Left lung (tissue), 4 donors: ENCODE measurements at regions not wholly inside any gene's neighbourhood (a gene's known extent, or its start where the extent isn't known, plus 50 kb on each side); places are given as distances from the start of the nearest gene placed in this dataset.
A peak's percentile ranks its signal among the peaks of the same experiment; 100 is the strongest.

Source experiments
- ATAC-seq: fragments of 200-7000 bp; cut with Tn5 transposase; one replicate; pipeline ENCODE4 v1.9.1; 2020; ENCODE audit warnings: moderate library complexity
- DNase-seq, 4 donors: peaks; one replicate each; pipeline ENCODE4 v3.0.0-alpha.2; 2013 to 2020
- H3K27ac ChIP-seq, 2 donors: fragments of 200-600 bp; sonication (generic) in 1 of 2; one replicate each; pipeline versions ENCODE4 v1.5.0 to v1.8.0; 2020 to 2021
- H3K27me3 ChIP-seq, 2 donors: fragments of 200-600 bp; sonication (generic) in 1 of 2; one replicate each; pipeline versions ENCODE4 v1.5.0 to v1.8.0; 2020 to 2021
- H3K36me3 ChIP-seq, 2 donors: fragments of 200-600 bp; sonication (generic) in 1 of 2; one replicate each; pipeline versions ENCODE4 v1.5.0 to v1.8.0; 2020 to 2021
- H3K4me1 ChIP-seq, 2 donors: fragments of 200-600 bp; one replicate each; pipeline ENCODE4 v1.8.0; 2021
- H3K4me3 ChIP-seq, 2 donors: fragments of 200-600 bp; sonication (generic) in 1 of 2; one replicate each; pipeline versions ENCODE4 v1.5.0 to v1.8.0; 2020 to 2021; ENCODE audit warnings: mild to moderate bottlenecking in 1 of 2
- H3K9me3 ChIP-seq, 2 donors: fragments of 200-600 bp; sonication (generic) in 1 of 2; one replicate each; pipeline versions ENCODE4 v1.5.0 to v1.8.0; 2020 to 2021
- intact Hi-C, 2 donors: fragments of 100-400 bp; cut with DNase I; formaldehyde crosslinking; loops; one replicate each; pipeline versions ENCODE4 v1.11.2 to v1.14.2; 2022
- TF ChIP-seq, protein P1 (sequence below), 2 donors: fragments of 200-600 bp; sonication (generic) in 1 of 2; IDR thresholded peaks; one replicate each; pipeline versions ENCODE4 v1.5.0 to v1.8.0; 2021; ENCODE audit warnings: antibody characterized with exemption in 2 of 2
- donor health status: DM: no; HTN: yes; CAD: no.
- donor health status: DM: no; HTN: no; CAD: no.

- DNase-seq (peak in 1 of 4 donors; percentile 10), ATAC-seq (no peak)
- intact Hi-C loops: no loop called here
- no peak overlapping the region for H3K4me3 ChIP-seq
- H3K9me3 ChIP-seq: no peaks in the 10 kb centered on the region
- TF ChIP-seq, protein P1, sequence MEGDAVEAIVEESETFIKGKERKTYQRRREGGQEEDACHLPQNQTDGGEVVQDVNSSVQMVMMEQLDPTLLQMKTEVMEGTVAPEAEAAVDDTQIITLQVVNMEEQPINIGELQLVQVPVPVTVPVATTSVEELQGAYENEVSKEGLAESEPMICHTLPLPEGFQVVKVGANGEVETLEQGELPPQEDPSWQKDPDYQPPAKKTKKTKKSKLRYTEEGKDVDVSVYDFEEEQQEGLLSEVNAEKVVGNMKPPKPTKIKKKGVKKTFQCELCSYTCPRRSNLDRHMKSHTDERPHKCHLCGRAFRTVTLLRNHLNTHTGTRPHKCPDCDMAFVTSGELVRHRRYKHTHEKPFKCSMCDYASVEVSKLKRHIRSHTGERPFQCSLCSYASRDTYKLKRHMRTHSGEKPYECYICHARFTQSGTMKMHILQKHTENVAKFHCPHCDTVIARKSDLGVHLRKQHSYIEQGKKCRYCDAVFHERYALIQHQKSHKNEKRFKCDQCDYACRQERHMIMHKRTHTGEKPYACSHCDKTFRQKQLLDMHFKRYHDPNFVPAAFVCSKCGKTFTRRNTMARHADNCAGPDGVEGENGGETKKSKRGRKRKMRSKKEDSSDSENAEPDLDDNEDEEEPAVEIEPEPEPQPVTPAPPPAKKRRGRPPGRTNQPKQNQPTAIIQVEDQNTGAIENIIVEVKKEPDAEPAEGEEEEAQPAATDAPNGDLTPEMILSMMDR (IDR thresholded peaks at IDR 0.05): no peak
- H3K27ac ChIP-seq: no peak overlapping the region
- no peaks in the 10 kb centered on the region for H3K36me3 ChIP-seq
- H3K27me3 ChIP-seq: no peaks in the 10 kb centered on the region
- peaks cover 0 to 4% of the 10 kb centered on the region in 2 donors for H3K4me1 ChIP-seq
Observed at GRCh38 chr6:26165261-26165790, 78.1 kb downstream of the HFE start.

DNA sequence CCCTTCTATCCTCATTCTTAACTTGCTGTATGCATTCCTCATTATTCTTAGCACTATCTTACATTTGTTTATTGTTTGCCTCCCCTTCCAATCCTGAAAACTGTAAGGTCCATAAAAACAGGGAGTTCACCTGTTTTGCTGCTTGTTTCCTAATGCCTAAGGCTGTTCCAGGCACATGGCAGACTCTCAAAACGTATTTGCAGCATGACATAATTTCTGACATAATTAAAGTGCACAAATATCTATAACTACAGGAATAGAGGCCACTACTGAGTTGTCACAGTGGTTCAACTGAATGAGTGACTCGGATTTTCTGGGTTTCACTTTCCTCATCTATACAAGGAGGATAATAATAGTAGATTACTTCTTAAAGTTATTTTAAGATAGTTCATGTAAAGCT is 83.0 kb downstream of the HFE start:
- Histone ChIP-seq H3K9me3 (no peaks in the 10 kb centered on the region), H3K4me3 (no peak overlapping the region), H3K36me3 (no peaks in the 10 kb centered on the region), H3K4me1 (peaks cover 3 to 17% of the 10 kb centered on the region in 2 donors), H3K27ac (no peak overlapping the region), H3K27me3 (no peaks in the 10 kb centered on the region)
- no peak for ATAC-seq
- DNase-seq: no peak
- intact Hi-C loops: no loop called here
- TF ChIP-seq, protein P1 (IDR thresholded peaks at IDR 0.05): no peak

DNA sequence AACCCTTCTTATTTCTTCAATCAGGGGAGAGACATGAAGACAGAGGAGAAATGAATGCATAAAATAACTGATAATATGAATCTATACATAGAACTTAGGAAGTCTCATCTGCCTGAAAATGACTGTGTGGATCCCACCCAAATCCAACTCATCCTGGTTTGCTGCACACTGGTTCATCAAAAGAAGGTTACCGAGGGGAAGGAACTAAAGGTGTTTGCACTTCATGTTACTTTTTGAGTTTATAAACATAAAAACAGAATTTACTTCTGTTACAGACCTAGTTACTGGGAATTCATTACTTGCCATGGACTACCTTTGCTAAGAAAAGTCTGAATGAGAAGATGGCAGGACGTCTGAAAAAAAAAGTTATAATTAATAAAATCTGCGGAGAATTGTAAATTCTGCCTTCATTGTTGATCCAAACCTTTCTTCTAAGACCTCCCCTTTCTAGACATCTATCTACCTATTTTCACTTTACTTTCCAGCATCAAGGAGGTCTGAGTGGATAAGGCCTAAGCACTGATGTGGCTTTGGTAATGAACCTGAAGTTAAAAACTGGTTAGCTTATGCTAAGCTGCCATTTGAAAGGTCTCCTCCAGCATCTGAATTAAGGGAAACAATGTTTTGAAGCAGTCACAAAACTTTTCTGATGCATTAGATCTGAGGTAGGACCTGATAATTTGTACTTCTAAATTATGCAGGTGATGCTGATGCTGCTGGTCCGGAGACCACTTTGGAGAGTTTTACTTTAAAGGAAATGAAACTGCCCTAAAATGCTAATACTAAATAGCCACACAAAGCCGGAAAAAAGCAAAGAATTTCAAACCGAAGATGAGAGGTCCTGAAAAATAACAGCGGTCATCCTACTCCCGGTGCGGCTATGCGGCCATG is 84.0 kb downstream of the HFE start:
- intact Hi-C loops: no loop called here
- Histone ChIP-seq H3K9me3 (no peaks in the 10 kb centered on the region), H3K27me3 (no peaks in the 10 kb centered on the region), H3K4me1 (peaks cover 3 to 26% of the 10 kb centered on the region in 2 donors), H3K4me3 (peak overlapping the region; percentile 54 to 67), H3K36me3 (no peaks in the 10 kb centered on the region), H3K27ac (peak overlapping the region; percentile 97 to 98)
- DNase-seq: no peak
- no peak for ATAC-seq
- TF ChIP-seq, protein P1 (IDR thresholded peaks at IDR 0.05): no peak

GRCh38 chr6:26172608-26172968 is 85.4 kb downstream of the HFE start:
- no peaks in the 10 kb centered on the region for H3K9me3 ChIP-seq
- H3K27ac ChIP-seq: peak overlapping the region; percentile 97 to 98
- H3K4me1 ChIP-seq: peaks cover 3 to 26% of the 10 kb centered on the region in 2 donors
- intact Hi-C loops: no loop called here
- peak; percentile 60 for ATAC-seq
- no peaks in the 10 kb centered on the region for H3K27me3 ChIP-seq
- peak overlapping the region; percentile 54 to 67 for H3K4me3 ChIP-seq
- DNase-seq: peak in 2 of 4 donors; percentile 62
- TF ChIP-seq, protein P1 (IDR thresholded peaks at IDR 0.05): no peak
- H3K36me3 ChIP-seq: no peaks in the 10 kb centered on the region

DNA sequence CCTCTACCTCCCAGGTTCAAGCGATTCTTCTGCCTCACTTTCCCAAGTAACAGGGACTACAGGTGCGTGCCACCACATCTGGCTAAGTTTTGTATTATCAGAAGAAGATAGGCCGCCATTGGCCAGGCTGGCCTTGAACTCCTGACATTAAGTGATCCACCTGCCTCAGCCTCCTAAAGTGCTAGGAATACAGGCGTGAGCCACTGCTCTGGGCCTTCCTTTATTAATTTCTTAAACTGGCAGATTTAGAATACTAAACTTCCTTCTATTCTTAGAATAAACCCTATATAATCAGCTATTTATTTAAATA is 86.6 kb downstream of the HFE start:
- TF ChIP-seq, protein P1 (IDR thresholded peaks at IDR 0.05): no peak
- Histone ChIP-seq H3K27ac (peak overlapping the region in 1 of 2 donors; percentile 97), H3K4me1 (peaks cover 3 to 26% of the 10 kb centered on the region in 2 donors), H3K36me3 (no peaks in the 10 kb centered on the region), H3K4me3 (no peak overlapping the region), H3K27me3 (no peaks in the 10 kb centered on the region), H3K9me3 (no peaks in the 10 kb centered on the region)
- ATAC-seq (no peak), DNase-seq (no peak)
- intact Hi-C loops: no loop called here
